Loucy (cell line): ENCODE measurements at regions not wholly inside any gene's neighbourhood (a gene's known extent, or its start where the extent isn't known, plus 50 kb on each side); places are given as distances from the start of the nearest gene placed in this dataset.

ENCODE experiments used
- H2AFZ ChIP-seq: fragments of 200-600 bp; sonication (generic); 2 replicates; pipeline ENCODE4 v1.6.0; 2016; ENCODE audit warnings: antibody characterized with exemption, mild to moderate bottlenecking, low read length, moderate library complexity
- H3F3A ChIP-seq: fragments of 200-600 bp; 2 replicates; pipeline ENCODE4 v1.6.0; 2016; ENCODE audit warnings: antibody characterized with exemption, low read depth, mild to moderate bottlenecking
- H3K27me3 ChIP-seq: fragments of 200-600 bp; sonication (generic); 2 replicates; pipeline ENCODE4 v1.6.1; 2014; ENCODE audit warnings: low read length, mild to moderate bottlenecking; ENCODE audit not compliant: insufficient read depth, poor library complexity, severe bottlenecking
- H3K36me3 ChIP-seq: fragments of 200-600 bp; sonication (generic); 2 replicates; pipeline ENCODE4 v1.6.1; 2016; ENCODE audit warnings: low read length; ENCODE audit not compliant: insufficient read depth
- H3K4me1 ChIP-seq: fragments of 200-600 bp; sonication (generic); 2 replicates; pipeline ENCODE4 v1.5.1; 2014; ENCODE audit warnings: low read length, mild to moderate bottlenecking; ENCODE audit not compliant: insufficient read depth, poor library complexity, severe bottlenecking
- H3K4me2 ChIP-seq: fragments of 200-600 bp; sonication (generic); 2 replicates; pipeline ENCODE4 v1.6.0; 2014; ENCODE audit warnings: antibody characterized with exemption, low read length, low read depth, mild to moderate bottlenecking; ENCODE audit not compliant: poor library complexity, severe bottlenecking
- H3K4me3 ChIP-seq: fragments of 200-600 bp; sonication (generic); 2 replicates; pipeline ENCODE4 v1.5.1; 2014; ENCODE audit warnings: low read length, mild to moderate bottlenecking, mixed read lengths; ENCODE audit not compliant: poor library complexity, severe bottlenecking
- H3K79me2 ChIP-seq: fragments of 200-600 bp; sonication (generic); 2 replicates; pipeline ENCODE4 v1.6.1; 2014; ENCODE audit warnings: low read length; ENCODE audit not compliant: insufficient read depth
- H3K9ac ChIP-seq: fragments of 200-600 bp; sonication (generic); 2 replicates; pipeline ENCODE4 v1.6.0; 2014; ENCODE audit warnings: mild to moderate bottlenecking, low read depth, low read length, moderate library complexity; ENCODE audit not compliant: poor library complexity, severe bottlenecking
- H3K9me2 ChIP-seq: fragments of 200-600 bp; sonication (generic); replicated peaks from 2 replicates; pipeline ENCODE4 v1.6.1; 2016; ENCODE audit warnings: low read depth, low read length, mixed read lengths
- H3K9me3 ChIP-seq: fragments of 200-600 bp; sonication (generic); 2 replicates; pipeline ENCODE4 v1.6.1; 2014; ENCODE audit warnings: mild to moderate bottlenecking, antibody characterized with exemption, low read length, low read depth; ENCODE audit not compliant: insufficient read depth
- H4K20me1 ChIP-seq: fragments of 200-600 bp; sonication (generic); 2 replicates; pipeline ENCODE4 v1.6.0; 2014; ENCODE audit warnings: antibody characterized with exemption, low read length, mild to moderate bottlenecking; ENCODE audit not compliant: insufficient read depth, poor library complexity, severe bottlenecking
- CTCF ChIP-seq: fragments of 200-600 bp; sonication (generic); conservative IDR thresholded peaks from 2 replicates; pipeline ENCODE4 v1.5.1; 2014; ENCODE audit warnings: mild to moderate bottlenecking, antibody characterized with exemption, low read length
- EZH2phosphoT487 ChIP-seq: fragments of 200-600 bp; IDR thresholded peaks from 2 replicates; pipeline ENCODE4 v1.6.1; 2018; ENCODE audit warnings: antibody characterized with exemption, mild to moderate bottlenecking, moderate library complexity, borderline replicate concordance

GRCh38 chr2:114346658-114347057, 95.8 kb upstream of the DPP10 start:
- H3K79me2 ChIP-seq: no peaks in the 10 kb centered on the region
- no peak for TF ChIP-seq CTCF
- TF ChIP-seq EZH2phosphoT487: no peak
- H3F3A ChIP-seq: no peaks in the 10 kb centered on the region
- no peaks in the 10 kb centered on the region for H3K36me3 ChIP-seq
- no peaks in the 10 kb centered on the region for H3K9me3 ChIP-seq
- H3K27me3 ChIP-seq: no peaks in the 10 kb centered on the region
- H3K9ac ChIP-seq: no peak overlapping the region
- H2AFZ ChIP-seq: no peak overlapping the region
- no peaks in the 10 kb centered on the region for H3K4me1 ChIP-seq
- no peaks in the 10 kb centered on the region for H3K9me2 ChIP-seq
- no peaks in the 10 kb centered on the region for H4K20me1 ChIP-seq
- H3K4me2 ChIP-seq: no peak overlapping the region
- H3K4me3 ChIP-seq: no peak overlapping the region

DNA sequence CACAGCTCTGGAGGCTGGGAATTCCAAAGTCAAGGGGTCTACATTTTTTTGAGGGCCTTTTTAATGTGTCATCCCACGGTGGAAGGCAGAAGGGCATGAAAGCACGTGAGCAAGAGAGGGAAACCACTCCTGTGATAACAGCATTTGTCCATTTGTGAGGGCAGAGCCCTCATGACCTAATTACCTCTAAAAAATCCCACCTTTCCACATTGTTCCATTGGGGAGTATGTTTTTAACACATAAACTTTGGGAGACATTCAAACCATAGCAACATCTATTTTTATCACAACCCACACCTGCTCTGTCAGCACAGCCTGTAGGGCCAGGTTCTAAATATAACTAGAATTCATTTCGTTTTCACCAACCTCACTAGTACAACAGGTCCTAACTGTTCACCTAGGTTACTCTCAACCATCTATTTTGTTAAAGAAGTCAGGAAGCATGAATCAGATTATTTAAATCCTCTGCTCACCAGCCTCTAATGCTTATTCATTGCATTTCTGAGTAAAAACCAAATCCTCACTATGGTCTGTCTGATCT, 92.2 kb upstream of the DPP10 start:
- Histone ChIP-seq H4K20me1 (no peaks in the 10 kb centered on the region), H3K9ac (no peak overlapping the region), H3K4me2 (no peak overlapping the region)

DNA sequence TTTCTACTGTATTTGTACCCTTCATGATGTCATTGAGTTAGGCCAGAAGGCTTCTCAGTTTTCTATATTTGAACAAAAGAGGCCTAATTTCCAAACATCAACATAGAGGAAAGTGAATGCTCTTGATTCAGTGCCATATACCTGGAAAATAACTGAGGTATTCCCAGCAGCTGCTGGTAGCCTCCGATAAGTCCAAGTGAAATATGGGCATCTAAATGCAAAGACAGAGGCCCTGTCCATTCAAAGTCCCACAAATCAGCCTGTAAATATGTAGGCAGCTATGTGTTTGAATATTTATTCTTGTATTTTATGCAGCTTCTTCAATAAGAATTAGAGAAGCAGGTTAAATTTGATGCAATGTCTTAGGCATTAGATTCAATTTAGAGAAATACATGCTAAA, 89.5 kb upstream of the DPP10 start:
- Histone ChIP-seq H3K36me3 (no peaks in the 10 kb centered on the region), H3K4me3 (no peak overlapping the region), H3K4me1 (no peaks in the 10 kb centered on the region), H4K20me1 (no peaks in the 10 kb centered on the region), H3K9ac (no peak overlapping the region), H2AFZ (no peak overlapping the region), H3F3A (no peaks in the 10 kb centered on the region), H3K9me2 (no peaks in the 10 kb centered on the region), H3K9me3 (no peaks in the 10 kb centered on the region), H3K27me3 (no peaks in the 10 kb centered on the region), H3K79me2 (no peaks in the 10 kb centered on the region), H3K4me2 (no peak overlapping the region)
- TF ChIP-seq CTCF: no peak
- TF ChIP-seq EZH2phosphoT487: no peak

More for the DNA sequence above, 92.2 kb upstream of the DPP10 start:
- Histone ChIP-seq H3F3A (no peaks in the 10 kb centered on the region), H3K79me2 (no peaks in the 10 kb centered on the region), H3K4me1 (no peaks in the 10 kb centered on the region), H3K4me3 (no peak overlapping the region), H3K9me2 (no peaks in the 10 kb centered on the region), H2AFZ (no peak overlapping the region), H3K9me3 (no peaks in the 10 kb centered on the region), H3K36me3 (no peaks in the 10 kb centered on the region), H3K27me3 (no peaks in the 10 kb centered on the region)
- TF ChIP-seq EZH2phosphoT487: no peak
- TF ChIP-seq CTCF: no peak
